Heart left ventricle (tissue), 16 donors: ENCODE measurements at regions not wholly inside any gene's neighbourhood (a gene's known extent, or its start where the extent isn't known, plus 50 kb on each side); places are given as distances from the start of the nearest gene placed in this dataset.

ENCODE experiments used
- ATAC-seq, 4 donors: fragments of 200-7000 bp; cut with Tn5 transposase; one replicate each; pipeline ENCODE4 v1.9.1; 2020 to 2022; ENCODE audit warnings: moderate library complexity in 4 of 4, mild to moderate bottlenecking in 3 of 4, moderate number of reproducible peaks in 1 of 4
- DNase-seq, 5 donors: peaks; one replicate each; pipeline ENCODE4 v3.0.0-alpha.2; 2020
- H3K27ac ChIP-seq, 12 donors: fragments of 200-600 bp; sonication (generic) in 4 of 12; one replicate each; pipeline versions ENCODE4 v1.5.0 to v1.8.0; 2016 to 2022; ENCODE audit warnings: mild to moderate bottlenecking in 2 of 12
- H3K27me3 ChIP-seq, 9 donors: fragments of 200-600 bp; sonication (generic) in 2 of 9; one replicate each; pipeline versions ENCODE4 v1.5.1 to v1.8.0; 2016 to 2022; ENCODE audit warnings: mild to moderate bottlenecking in 3 of 9
- H3K36me3 ChIP-seq, 9 donors: fragments of 200-600 bp; sonication (generic) in 2 of 9; one replicate each; pipeline versions ENCODE4 v1.5.0 to v1.8.0; 2018 to 2022; ENCODE audit warnings: mild to moderate bottlenecking in 2 of 9
- H3K4me1 ChIP-seq, 12 donors: fragments of 200-600 bp; sonication (generic) in 4 of 12; one replicate each; pipeline versions ENCODE4 v1.5.0 to v1.8.0; 2016 to 2022; ENCODE audit warnings: mild to moderate bottlenecking in 3 of 12
- H3K4me3 ChIP-seq, 12 donors: fragments of 200-600 bp; sonication (generic) in 4 of 12; one replicate each; pipeline versions ENCODE4 v1.5.0 to v1.8.0; 2017 to 2022; ENCODE audit warnings: mild to moderate bottlenecking in 9 of 12, moderate library complexity in 4 of 12
- H3K9me3 ChIP-seq, 12 donors: fragments of 200-600 bp; sonication (generic) in 4 of 12; one replicate each; pipeline versions ENCODE4 v1.5.0 to v1.8.0; 2016 to 2022; ENCODE audit warnings: mild to moderate bottlenecking in 1 of 12
- CTCF ChIP-seq, 12 donors: fragments of 200-600 bp; sonication (generic) in 4 of 12; IDR thresholded peaks; one replicate each; pipeline versions ENCODE4 v1.5.0 to v1.8.0; 2018 to 2022; ENCODE audit warnings: antibody characterized with exemption in 12 of 12, mild to moderate bottlenecking in 5 of 12
- POLR2A ChIP-seq, 2 donors: fragments of 450-650 bp; IDR thresholded peaks; one replicate each; pipeline ENCODE4 v1.6.1; 2017; ENCODE audit warnings: antibody characterized with exemption in 2 of 2, mild to moderate bottlenecking in 2 of 2, moderate library complexity in 2 of 2
- WGBS, 4 donors: extraction: QIAGEN DNeasy Blood & Tissue Kit in 2 of 4; methylation state at CpG; one replicate each; pipeline versions ENCODE4 v1.1.5 to v1.1.7; 2013 to 2018; 5-methylcytosine and 5-hydroxymethylcytosine counted together
- intact Hi-C, 10 donors: fragments of 100-400 bp; cut with DNase I; formaldehyde crosslinking; loops; one replicate each; pipeline versions ENCODE4 v1.11.1 to v1.14.2; 2022
- donor health status: ischemic (EF 13 %, LVEDD 7.1; RV severe dilation, severe dysfunction).
- donor health status: healthy with polysubstance abuse.
- donor health status: DM: no; HTN: yes; CAD: no.
- donor health status: DM: no; HTN: no; CAD: no.
- donor health status: ischemic (EF 25% LVEDD 6.9; RV normal size, moderate dysfunction).
- donor health status: ischemic (EF 25% LVEDD 5.7; RV mildly dilated, moderate dysfunction).
- donor health status: healthy.
- donor health status: DM: yes; HTN: yes; CAD: no.
- donor health status: ischemic (EF 35%, LVEDD 5.7; RV mildly dilated, moderate dysfunction).
- donor health status: nonischemic (EF 11% LVEDD 7.7; RV severe dilation, severe dysfunction).
- donor health status: DM: yes; HTN: yes; CAD: no.
- donor health status: PGD.
- donor health status: ischemic (EF 29% LVEDD 5.4; RV normal size, mild dysfunction).
- donor health status: nonischemic (EF 23%, LVEDD 6.1; RV moderate dilation, normal function).

GRCh38 chr2:138445227-138445626 lies 56.3 kb upstream of the SPOPL start:
- Histone ChIP-seq H3K27ac (no peak overlapping the region), H3K4me1 (no peaks in the 10 kb centered on the region), H3K9me3 (no peaks in the 10 kb centered on the region), H3K36me3 (no peaks in the 10 kb centered on the region), H3K4me3 (no peak overlapping the region), H3K27me3 (no peaks in the 10 kb centered on the region)
- ATAC-seq (no peak), DNase-seq (no peak)
- intact Hi-C loops = no loop called here
- 78 to 90% (median 85%) methylated on average over 1 of the region's 1 CpG for WGBS, 4 donors
- TF ChIP-seq POLR2A (IDR thresholded peaks at IDR 0.05) (no peak), CTCF (IDR thresholded peaks at IDR 0.05) (no peak)

GRCh38 chr2:138446043-138446442 lies 55.5 kb upstream of the SPOPL start:
- DNase-seq (no peak), ATAC-seq (no peak)
- WGBS, 4 donors = 85 to 89% (median 86%) methylated on average over 5 of the region's 5 CpGs
- Histone ChIP-seq H3K27me3 (no peaks in the 10 kb centered on the region), H3K27ac (no peak overlapping the region), H3K9me3 (no peaks in the 10 kb centered on the region), H3K36me3 (no peaks in the 10 kb centered on the region), H3K4me1 (no peaks in the 10 kb centered on the region), H3K4me3 (no peak overlapping the region)
- TF ChIP-seq POLR2A (IDR thresholded peaks at IDR 0.05) (no peak), CTCF (IDR thresholded peaks at IDR 0.05) (no peak)
- intact Hi-C loops = no loop called here

- Histone ChIP-seq H3K4me1 (no peaks in the 10 kb centered on the region), H3K27ac (no peak overlapping the region), H3K4me3 (no peak overlapping the region), H3K36me3 (no peaks in the 10 kb centered on the region), H3K9me3 (no peaks in the 10 kb centered on the region), H3K27me3 (no peaks in the 10 kb centered on the region)
- intact Hi-C loops = no loop called here
- 37 to 62% (median 59%) methylated on average over 2 of the region's 2 CpGs for WGBS, 4 donors
- TF ChIP-seq CTCF (IDR thresholded peaks at IDR 0.05) = no peak
- no peak for TF ChIP-seq POLR2A (IDR thresholded peaks at IDR 0.05)
- DNase-seq (no peak), ATAC-seq (no peak)
Measured at GRCh38 chr2:138447889-138448570, 53.5 kb upstream of the SPOPL start.
